ENCODE measurements at regions not wholly inside any gene's neighbourhood (a gene's known extent, or its start where the extent isn't known, plus 50 kb on each side); places are given as distances from the start of the nearest gene placed in this dataset.

DNA sequence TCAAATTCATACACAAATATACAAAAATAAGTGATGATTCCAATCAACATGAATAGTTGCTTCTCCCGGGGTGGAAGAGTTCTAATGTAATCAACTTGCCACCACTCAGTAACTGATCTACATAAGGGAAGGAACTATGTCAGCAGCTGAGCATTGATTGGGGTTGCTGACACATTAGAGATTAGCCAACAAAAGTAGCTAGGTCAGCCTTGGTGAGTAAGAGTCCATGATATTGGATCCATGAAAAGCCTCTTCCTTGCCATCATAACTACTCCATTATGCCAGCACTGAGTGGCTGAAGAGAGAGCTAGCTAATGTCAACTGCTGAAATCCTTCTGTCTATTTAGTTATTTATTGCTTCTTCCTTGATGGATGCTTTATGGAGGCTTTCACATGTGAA is 309.8 kb downstream of the NFIB start:
- H3K36me3 Mint-ChIP-seq, result no peaks in the 10 kb centered on the region
- H3K4me3 Mint-ChIP-seq, result no peak overlapping the region
- no peaks in the 10 kb centered on the region for H3K27me3 Mint-ChIP-seq
- H3K27ac Mint-ChIP-seq, result no peak overlapping the region
- no peaks in the 10 kb centered on the region for H3K4me1 Mint-ChIP-seq
- H3K9me3 Mint-ChIP-seq, result peaks cover 3% of the 10 kb centered on the region
- ATAC-seq, result no peak

DNA sequence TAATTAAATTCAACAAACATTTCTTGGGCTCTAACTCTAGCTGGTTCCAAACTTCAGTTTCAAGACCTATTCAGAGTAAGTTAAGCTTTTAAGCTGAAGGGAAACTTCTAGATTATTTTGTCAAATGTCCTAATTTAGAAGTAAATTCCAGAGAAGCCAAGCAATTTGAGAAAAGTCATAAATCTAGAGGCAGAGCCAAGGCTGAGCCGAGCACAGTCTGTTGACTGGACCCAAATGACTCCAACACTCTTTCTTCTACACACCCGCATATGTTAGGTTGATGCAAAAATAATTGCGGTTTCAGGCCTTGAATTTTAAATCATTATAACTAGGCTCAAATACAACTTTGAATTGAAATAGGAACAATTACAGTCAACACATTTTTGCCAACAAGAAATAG is 319.7 kb downstream of the NFIB start:
- Mint-ChIP-seq H3K4me1 (no peaks in the 10 kb centered on the region), H3K36me3 (no peaks in the 10 kb centered on the region), H3K9me3 (peaks cover 10% of the 10 kb centered on the region), H3K27ac (no peak overlapping the region), H3K27me3 (no peaks in the 10 kb centered on the region), H3K4me3 (no peak overlapping the region)
- no peak for ATAC-seq

DNA sequence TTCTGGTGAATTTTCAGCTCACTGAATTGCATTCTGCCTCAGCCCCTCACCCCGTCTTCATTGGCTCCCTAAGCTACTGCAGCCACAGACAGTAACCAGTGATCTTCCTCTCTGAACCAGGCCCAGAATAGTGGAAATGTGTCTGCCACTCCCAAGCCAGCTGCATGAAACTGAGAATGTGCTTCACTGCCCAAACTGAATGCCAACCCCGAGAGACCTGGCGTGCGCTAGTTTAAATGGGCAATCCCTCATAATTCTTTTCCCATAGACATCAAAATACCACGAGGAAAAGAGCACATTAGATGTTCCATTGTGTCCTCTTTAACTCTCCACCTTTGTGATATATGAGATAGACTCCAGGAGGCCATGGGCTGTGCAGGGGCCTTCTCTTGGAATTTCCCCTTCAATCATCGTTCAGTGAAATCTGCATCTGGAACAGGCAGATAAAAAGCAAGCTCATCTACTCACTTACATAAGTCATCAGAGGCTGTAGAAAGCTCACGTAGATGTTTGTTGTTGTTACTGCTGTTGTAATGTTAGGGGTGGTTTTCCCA is 320.2 kb downstream of the NFIB start:
- ATAC-seq, result no peak
- no peak overlapping the region for H3K27ac Mint-ChIP-seq
- H3K27me3 Mint-ChIP-seq, result no peaks in the 10 kb centered on the region
- H3K4me3 Mint-ChIP-seq, result no peak overlapping the region
- H3K9me3 Mint-ChIP-seq, result peaks cover 7% of the 10 kb centered on the region
- H3K4me1 Mint-ChIP-seq, result no peaks in the 10 kb centered on the region
- H3K36me3 Mint-ChIP-seq, result no peaks in the 10 kb centered on the region

DNA sequence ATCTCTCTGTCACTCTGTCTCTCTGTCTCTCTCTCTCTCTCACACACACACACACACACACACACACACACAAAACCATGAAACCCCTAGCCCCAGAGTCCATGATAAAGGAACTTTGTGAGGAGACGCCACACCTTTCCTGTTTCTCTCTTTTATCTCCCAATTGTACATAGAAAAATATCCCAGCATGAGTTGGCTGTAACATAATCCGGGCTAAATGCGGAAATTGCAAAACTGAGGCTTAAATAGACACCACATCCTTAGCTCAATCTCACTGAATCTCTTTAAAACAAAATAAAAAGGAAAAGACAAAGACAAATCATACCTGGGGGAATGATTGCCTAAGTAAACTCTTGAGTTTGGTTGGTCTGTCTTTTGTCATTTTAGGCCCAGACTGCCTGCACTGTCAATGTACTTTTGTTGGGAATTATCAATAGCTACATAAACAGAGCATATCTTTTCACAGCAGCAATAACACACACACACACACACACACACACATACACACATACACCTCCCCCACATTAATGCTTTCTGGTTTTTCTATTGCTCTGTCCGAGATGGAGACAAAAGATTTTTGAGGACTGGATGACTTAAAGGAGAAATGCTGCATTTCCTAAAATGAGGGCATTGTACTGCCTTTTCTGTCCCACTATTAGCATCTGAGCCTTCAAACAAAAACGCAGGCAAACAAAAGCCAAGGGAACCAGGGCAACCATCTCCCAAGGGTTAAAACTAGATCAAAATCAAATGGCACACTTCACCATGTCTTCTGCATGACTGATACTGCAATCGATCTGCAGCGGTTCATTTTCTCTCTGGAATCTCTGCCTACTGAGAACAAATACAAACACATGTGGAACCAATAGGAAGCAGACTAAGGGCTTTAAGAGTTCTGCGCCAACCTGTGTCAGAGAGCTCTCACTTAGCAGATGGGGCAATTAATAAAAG is 321.5 kb downstream of the NFIB start:
- no peak for ATAC-seq
- H3K4me3 Mint-ChIP-seq, result no peak overlapping the region
- peaks cover 6% of the 10 kb centered on the region for H3K9me3 Mint-ChIP-seq
- no peaks in the 10 kb centered on the region for H3K27me3 Mint-ChIP-seq
- H3K27ac Mint-ChIP-seq, result no peak overlapping the region
- no peaks in the 10 kb centered on the region for H3K36me3 Mint-ChIP-seq
- no peaks in the 10 kb centered on the region for H3K4me1 Mint-ChIP-seq

DNA sequence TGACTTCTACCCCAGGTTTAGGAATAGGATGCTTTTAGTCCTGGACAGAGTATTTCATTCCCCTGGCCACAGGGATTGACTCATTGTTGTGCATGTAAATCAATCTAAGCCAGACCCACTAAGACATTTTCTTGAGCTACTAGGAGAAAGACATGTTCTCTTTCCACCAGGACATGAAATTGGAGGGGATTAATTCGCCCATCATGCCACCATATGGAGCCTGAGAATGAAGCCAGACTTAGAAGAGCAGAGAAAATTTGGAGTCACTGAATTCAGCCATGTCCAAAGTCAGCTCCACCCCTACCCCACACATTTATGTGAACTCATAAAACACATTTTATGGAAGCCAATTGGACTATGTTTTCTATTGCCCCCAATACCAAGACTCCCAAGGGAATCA is 322.5 kb downstream of the NFIB start:
- Mint-ChIP-seq H3K4me3 (no peak overlapping the region), H3K27me3 (no peaks in the 10 kb centered on the region), H3K4me1 (no peaks in the 10 kb centered on the region), H3K36me3 (no peaks in the 10 kb centered on the region), H3K9me3 (peaks cover 6% of the 10 kb centered on the region), H3K27ac (no peak overlapping the region)
- no peak for ATAC-seq

DNA sequence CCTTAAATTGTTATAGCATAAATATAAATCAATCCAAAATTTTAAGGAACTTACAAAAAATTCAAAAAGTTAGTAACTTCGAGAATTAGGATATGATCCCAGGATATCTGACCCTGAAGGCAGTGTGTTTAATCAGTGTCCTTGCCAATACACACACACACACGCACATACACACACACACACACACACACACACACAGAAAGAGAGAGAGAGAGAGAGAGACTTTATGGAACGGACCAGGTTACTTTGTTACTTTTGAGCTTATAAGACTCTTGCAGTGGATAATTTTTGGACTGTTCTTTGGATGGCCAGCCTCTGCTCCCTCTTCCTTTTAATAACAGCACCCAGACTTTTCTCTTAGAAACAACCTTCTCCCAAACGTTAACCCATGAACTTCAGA is 322.9 kb downstream of the NFIB start:
- Mint-ChIP-seq H3K4me1 (no peaks in the 10 kb centered on the region), H3K27ac (no peak overlapping the region), H3K9me3 (peaks cover 6% of the 10 kb centered on the region), H3K27me3 (no peaks in the 10 kb centered on the region), H3K4me3 (no peak overlapping the region), H3K36me3 (no peaks in the 10 kb centered on the region)
- ATAC-seq, result no peak

DNA sequence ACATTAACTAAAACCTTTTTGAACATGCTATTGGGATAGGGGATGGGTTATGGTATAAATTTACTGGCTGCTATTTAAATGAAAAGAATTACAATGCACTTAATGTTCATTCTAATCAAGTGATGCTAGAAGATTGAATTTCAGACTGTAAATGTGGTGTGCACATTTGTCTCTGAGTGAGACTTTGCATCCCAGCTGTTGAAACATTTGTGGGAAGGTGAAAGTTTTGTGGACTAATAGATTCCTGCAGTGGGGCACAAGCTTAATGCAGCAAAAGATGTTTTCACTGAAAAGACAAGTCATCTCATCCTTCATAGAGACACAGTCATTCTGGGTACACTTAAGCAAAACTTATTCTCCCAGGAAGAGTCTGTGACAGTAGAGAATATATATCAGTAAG is 323.6 kb downstream of the NFIB start:
- Mint-ChIP-seq H3K9me3 (peaks cover 4% of the 10 kb centered on the region), H3K4me1 (no peaks in the 10 kb centered on the region), H3K27me3 (no peaks in the 10 kb centered on the region), H3K27ac (no peak overlapping the region), H3K4me3 (no peak overlapping the region), H3K36me3 (no peaks in the 10 kb centered on the region)
- ATAC-seq, result no peak

DNA sequence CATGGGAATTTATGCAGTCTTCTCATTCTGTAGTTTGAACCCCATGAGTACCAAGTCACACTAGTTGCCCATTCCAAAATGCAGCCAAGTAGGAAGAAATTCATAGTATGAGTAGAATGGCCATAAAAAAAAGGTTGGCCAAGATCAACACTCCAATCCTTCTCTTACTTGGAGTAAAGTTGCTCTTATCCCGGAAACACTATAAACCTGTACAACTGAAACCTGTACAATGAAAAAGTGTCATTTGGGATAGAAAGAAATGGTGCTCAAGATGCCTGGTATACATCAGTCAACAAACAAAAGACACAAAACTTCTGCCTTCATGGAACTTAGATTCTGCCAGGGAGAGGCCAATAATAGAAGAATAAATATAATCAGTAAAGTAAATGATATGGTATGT is 325.0 kb downstream of the NFIB start:
- Mint-ChIP-seq H3K36me3 (no peaks in the 10 kb centered on the region), H3K4me1 (no peaks in the 10 kb centered on the region), H3K9me3 (peaks cover 7% of the 10 kb centered on the region), H3K4me3 (no peak overlapping the region), H3K27ac (no peak overlapping the region), H3K27me3 (no peaks in the 10 kb centered on the region)
- no peak for ATAC-seq

DNA sequence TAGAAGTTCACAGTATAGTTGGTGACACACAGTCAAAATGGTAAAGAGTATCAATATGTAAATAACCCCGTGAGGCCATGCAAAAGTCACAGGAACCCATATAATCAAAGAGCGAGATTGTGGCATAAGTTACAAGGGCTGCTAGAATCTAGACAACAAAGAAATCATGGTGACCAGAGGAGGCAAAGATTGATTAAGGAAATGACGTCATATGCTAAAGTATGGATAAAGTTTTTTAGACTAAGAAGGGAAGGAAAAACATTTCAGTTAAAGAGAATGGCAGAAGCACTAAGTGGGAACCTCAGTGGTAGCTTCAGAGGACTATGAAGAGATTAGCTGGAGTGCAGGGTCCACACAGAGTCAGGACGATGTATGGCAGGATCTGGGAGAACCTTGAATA is 330.3 kb downstream of the NFIB start:
- Mint-ChIP-seq H3K27me3 (no peaks in the 10 kb centered on the region), H3K9me3 (peaks cover 16% of the 10 kb centered on the region), H3K27ac (no peak overlapping the region), H3K36me3 (no peaks in the 10 kb centered on the region), H3K4me3 (no peak overlapping the region), H3K4me1 (no peaks in the 10 kb centered on the region)
- ATAC-seq, result no peak

DNA sequence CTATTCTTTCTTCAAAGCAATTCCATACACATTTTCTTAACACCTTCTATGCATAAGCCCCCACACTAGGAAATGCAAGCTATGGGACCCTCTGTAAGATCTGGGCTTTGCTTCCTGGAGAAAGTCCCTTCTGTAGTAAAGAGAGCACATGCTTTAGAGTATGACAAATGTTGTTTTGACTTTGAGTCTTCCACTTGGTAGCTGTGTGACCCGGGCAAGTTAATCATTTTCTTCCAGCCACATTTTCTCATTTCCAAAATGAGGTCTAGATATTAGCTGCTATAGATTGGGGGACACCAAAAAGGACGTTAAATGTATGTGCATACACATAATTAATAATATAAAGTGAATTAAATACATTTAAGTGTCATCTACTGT is 334.0 kb downstream of the NFIB start:
- H3K27me3 Mint-ChIP-seq, result no peaks in the 10 kb centered on the region
- ATAC-seq, result no peak

DNA sequence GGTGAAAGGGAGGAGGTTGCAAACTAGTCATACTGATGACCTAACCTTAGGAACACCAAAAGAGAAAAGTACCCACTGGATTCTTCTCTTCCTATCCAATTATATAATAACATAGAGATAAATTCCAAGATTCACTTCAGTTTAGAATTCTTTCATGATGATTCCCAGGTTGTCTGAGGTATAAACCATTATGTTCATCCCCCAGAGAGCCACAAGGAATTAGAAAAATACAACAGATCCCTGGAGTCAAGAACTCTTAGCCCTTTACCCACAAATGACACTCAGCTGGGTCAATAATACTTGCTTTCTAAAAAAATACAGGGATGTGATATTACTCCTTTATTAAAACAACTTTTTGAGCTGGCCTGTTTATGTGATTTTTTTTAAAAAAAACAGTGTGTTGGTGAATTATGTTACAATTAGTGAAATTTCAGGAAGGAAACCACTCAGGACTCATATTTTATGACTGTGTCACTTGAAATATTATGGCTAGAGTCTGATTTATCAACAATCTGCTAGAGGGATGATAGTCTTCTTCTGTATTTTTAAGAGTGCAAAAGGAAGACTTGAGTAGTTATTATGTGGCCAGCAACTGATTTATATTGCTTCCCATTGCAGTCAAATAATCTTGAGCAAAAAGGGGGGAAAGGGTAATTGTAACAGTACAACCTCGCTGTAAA is 338.2 kb downstream of the NFIB start:
- Mint-ChIP-seq H3K27me3 (no peaks in the 10 kb centered on the region), H3K27ac (no peak overlapping the region), H3K36me3 (no peaks in the 10 kb centered on the region), H3K4me1 (no peaks in the 10 kb centered on the region), H3K9me3 (peaks cover 5% of the 10 kb centered on the region), H3K4me3 (no peak overlapping the region)
- ATAC-seq, result no peak

More for the DNA sequence above, 334.0 kb downstream of the NFIB start:
- Mint-ChIP-seq H3K27ac (no peak overlapping the region), H3K4me1 (no peaks in the 10 kb centered on the region), H3K4me3 (no peak overlapping the region), H3K36me3 (no peaks in the 10 kb centered on the region), H3K9me3 (peaks cover 13% of the 10 kb centered on the region)

DNA sequence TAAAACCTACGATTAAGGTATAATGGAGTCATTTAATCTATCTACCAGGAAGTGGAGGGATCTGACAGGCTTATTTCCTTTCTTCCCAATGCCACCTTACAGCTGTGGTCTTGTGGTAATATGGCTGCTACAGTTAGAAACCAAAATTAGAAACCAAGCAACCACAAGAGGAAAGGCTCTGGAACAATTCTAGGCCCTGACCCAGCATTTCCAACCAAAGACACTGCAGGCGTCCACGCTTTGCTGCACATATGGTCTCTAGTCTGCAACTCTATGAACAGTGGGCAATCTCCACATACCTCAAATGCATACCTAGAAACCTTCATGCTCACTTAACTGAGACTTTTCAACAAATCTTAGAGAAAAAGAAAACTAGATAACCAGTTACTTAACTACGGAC is 339.1 kb downstream of the NFIB start:
- H3K9me3 Mint-ChIP-seq, result peaks cover 5% of the 10 kb centered on the region
- no peaks in the 10 kb centered on the region for H3K4me1 Mint-ChIP-seq
- H3K27ac Mint-ChIP-seq, result no peak overlapping the region
- no peak overlapping the region for H3K4me3 Mint-ChIP-seq
- no peak for ATAC-seq
- no peaks in the 10 kb centered on the region for H3K27me3 Mint-ChIP-seq
- no peaks in the 10 kb centered on the region for H3K36me3 Mint-ChIP-seq

DNA sequence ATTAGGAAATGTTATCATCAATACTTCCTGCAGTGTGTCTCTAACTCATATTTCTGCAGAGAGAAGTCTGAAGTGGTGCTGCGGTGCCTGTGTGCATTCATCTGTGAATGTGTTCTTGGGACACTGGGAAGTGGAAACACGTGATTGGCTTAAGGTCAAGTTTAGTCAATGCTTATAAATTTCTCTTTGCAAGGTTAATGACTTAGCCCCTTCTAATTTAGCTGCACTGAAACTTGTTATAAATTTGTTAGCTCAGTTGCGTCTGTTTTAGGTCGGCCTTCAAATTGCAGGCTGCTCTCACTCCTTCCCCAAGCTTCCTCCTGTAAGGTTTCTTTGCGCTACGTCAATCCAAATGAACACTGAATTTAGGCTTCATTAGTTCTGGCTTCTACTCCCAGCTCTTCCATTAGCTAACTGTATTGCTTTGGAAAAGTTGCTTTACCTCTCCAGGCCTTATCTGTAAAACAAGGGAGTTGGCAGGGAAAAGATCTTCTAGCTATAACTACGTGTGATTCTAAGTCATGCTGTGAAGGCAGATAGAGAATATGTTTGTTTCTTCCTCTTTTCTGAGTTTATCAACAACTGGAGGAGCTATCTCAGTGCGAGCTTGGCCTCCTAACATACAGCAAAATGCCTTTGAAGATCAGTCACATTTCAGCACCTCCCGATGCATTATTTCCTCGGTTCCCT is 341.8 kb downstream of the NFIB start:
- Mint-ChIP-seq H3K27ac (no peak overlapping the region), H3K36me3 (no peaks in the 10 kb centered on the region), H3K9me3 (no peaks in the 10 kb centered on the region), H3K27me3 (no peaks in the 10 kb centered on the region), H3K4me1 (no peaks in the 10 kb centered on the region), H3K4me3 (no peak overlapping the region)
- no peak for ATAC-seq

DNA sequence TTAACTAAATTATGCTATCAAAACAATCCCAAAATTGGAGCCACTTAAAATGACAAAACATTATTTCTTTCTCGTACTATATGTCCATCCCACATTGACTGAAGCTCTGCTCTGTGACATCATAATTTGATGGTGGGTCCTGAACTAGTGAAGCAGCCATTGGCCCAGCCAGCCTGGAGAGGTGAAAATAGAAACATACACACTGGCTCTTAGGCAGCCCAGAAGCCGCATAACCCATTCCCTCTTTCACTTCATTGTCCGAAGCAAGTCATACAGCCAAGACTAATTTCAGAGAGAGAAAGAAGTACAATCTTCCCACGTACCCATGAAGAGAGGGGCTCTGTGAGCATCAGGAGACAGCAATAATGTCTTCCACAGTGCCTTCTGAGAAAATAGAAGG is 342.5 kb downstream of the NFIB start:
- H3K4me3 Mint-ChIP-seq, result no peak overlapping the region
- H3K4me1 Mint-ChIP-seq, result no peaks in the 10 kb centered on the region
- H3K9me3 Mint-ChIP-seq, result no peaks in the 10 kb centered on the region
- no peaks in the 10 kb centered on the region for H3K36me3 Mint-ChIP-seq
- H3K27ac Mint-ChIP-seq, result no peak overlapping the region
- ATAC-seq, result no peak
- no peaks in the 10 kb centered on the region for H3K27me3 Mint-ChIP-seq

DNA sequence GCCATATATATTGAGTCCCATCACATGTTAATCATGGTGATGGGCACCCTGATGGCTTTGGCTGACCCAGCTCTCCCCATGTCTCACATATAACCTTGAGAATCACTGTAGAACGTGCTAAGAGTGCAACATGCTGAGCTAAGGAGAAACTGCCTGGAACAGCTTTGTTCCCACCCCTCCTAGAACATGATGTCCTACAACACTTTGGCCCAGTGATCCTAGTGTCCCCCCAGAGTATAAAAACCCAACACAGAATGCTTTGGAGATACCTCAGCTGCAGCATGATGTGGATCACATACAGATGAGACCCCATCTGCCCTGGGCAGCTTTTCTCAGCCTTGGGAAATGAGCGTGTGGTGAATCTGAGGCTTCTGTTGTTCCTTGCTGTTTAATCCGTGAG is 343.5 kb downstream of the NFIB start:
- H3K4me1 Mint-ChIP-seq, result no peaks in the 10 kb centered on the region
- no peaks in the 10 kb centered on the region for H3K36me3 Mint-ChIP-seq
- no peaks in the 10 kb centered on the region for H3K9me3 Mint-ChIP-seq
- H3K4me3 Mint-ChIP-seq, result no peak overlapping the region
- H3K27ac Mint-ChIP-seq, result no peak overlapping the region
- H3K27me3 Mint-ChIP-seq, result no peaks in the 10 kb centered on the region
- no peak for ATAC-seq
